SH-SY5Y (cell line): ENCODE measurements at regions not wholly inside any gene's neighbourhood (a gene's known extent, or its start where the extent isn't known, plus 50 kb on each side); places are given as distances from the start of the nearest gene placed in this dataset.

ENCODE experiments used
- GATA2 ChIP-seq: IDR thresholded peaks from 2 replicates; pipeline ENCODE4 v1.6.1; 2011; ENCODE audit warnings: mild to moderate bottlenecking, low read depth, low read length
- GATA3 ChIP-seq: IDR thresholded peaks from 2 replicates; pipeline ENCODE4 v1.6.1; 2011; ENCODE audit warnings: low read depth, mild to moderate bottlenecking, low read length, moderate library complexity

DNA sequence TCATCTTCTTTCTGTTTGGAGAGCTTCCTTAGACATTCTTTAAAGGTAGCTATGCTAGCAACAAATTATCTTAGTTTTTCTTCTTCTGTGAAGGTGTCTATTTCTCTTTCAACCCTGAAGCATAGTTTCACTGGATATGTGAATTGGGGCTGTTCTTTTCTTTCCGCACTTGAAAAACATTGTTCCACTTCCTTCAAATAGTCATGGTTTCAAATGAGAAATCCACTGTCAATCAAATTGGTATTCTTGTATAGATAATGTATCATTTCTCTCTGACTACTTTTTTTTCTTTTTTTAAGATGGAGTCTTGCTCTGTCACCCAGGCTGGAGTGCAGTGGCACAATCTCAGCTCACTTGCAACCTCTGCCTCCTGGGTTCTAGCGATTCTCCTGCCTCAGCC, 254.0 kb downstream of the ANAPC1 start:
- no peak for TF ChIP-seq GATA2
- TF ChIP-seq GATA3: no peak
